OCI-LY3 (cell line): ENCODE measurements at regions not wholly inside any gene's neighbourhood (a gene's known extent, or its start where the extent isn't known, plus 50 kb on each side); places are given as distances from the start of the nearest gene placed in this dataset.
"Not testable (repeated sequence)": the region's sequence is repeated elsewhere in the genome, so short reads cannot be mapped to it uniquely, and the experiment has no call there.

Experiments used
- H2AFZ ChIP-seq: fragments of 200-600, 300-600 bp; shearing (Covaris generic); 2 replicates; pipeline ENCODE4 v1.6.0; 2014; ENCODE audit warnings: antibody characterized with exemption, low read depth, low read length
- H3K27ac ChIP-seq: fragments of 200-600, 300-600 bp; sonication (generic); 2 replicates; pipeline ENCODE4 v1.5.1; 2014; ENCODE audit warnings: mild to moderate bottlenecking, low read length, moderate library complexity, mixed read lengths
- H3K27me3 ChIP-seq: fragments of 200-600, 300-600 bp; sonication (generic); 2 replicates; pipeline ENCODE4 v1.6.1; 2014; ENCODE audit warnings: low read depth, low read length, mixed read lengths
- H3K36me3 ChIP-seq: fragments of 200-600, 300-600 bp; sonication (generic); replicated peaks from 2 replicates; pipeline ENCODE3; 2014; ENCODE audit warnings: low read depth, low read length, mixed read lengths
- H3K4me1 ChIP-seq: fragments of 300-600, 200-600 bp; sonication (generic); 2 replicates; pipeline ENCODE4 v1.6.1; 2014; ENCODE audit warnings: low read length, mixed read lengths
- H3K4me2 ChIP-seq: fragments of 200-600, 300-600 bp; sonication (generic); 2 replicates; pipeline ENCODE4 v1.6.1; 2014; ENCODE audit warnings: low read length, mixed read lengths
- H3K4me3 ChIP-seq: fragments of 300-600, 200-600 bp; sonication (generic); 2 replicates; pipeline ENCODE4 v1.5.1; 2014; ENCODE audit warnings: antibody characterized with exemption, mild to moderate bottlenecking, low read length, moderate library complexity
- H3K79me2 ChIP-seq: fragments of 300-600, 200-600 bp; shearing (Covaris generic); 2 replicates; pipeline ENCODE4 v1.6.1; 2014; ENCODE audit warnings: mild to moderate bottlenecking, low read length, mixed read lengths
- H3K9ac ChIP-seq: fragments of 300-600, 200-600 bp; shearing (Covaris generic); 2 replicates; pipeline ENCODE4 v1.6.0; 2014; ENCODE audit warnings: mild to moderate bottlenecking, low read length, moderate library complexity
- H3K9me3 ChIP-seq: fragments of 200-600, 300-600 bp; shearing (Covaris generic); 2 replicates; pipeline ENCODE4 v1.6.1; 2014; ENCODE audit warnings: low read length, mixed read lengths; ENCODE audit not compliant: insufficient read depth
- H4K20me1 ChIP-seq: fragments of 200-600, 300-600 bp; sonication (generic); 2 replicates; pipeline ENCODE4 v1.6.1; 2016; ENCODE audit warnings: low read length, mixed read lengths; ENCODE audit not compliant: insufficient read depth

GRCh38 chr2:87668361-87668760 lies 79.5 kb upstream of the PLGLB2 start:
- H3K36me3 ChIP-seq, H3K79me2 ChIP-seq, H3K27ac ChIP-seq, H3K4me2 ChIP-seq, H3K4me1 ChIP-seq, H4K20me1 ChIP-seq, H3K27me3 ChIP-seq, H3K9ac ChIP-seq, H3K4me3 ChIP-seq, H3K9me3 ChIP-seq, H2AFZ ChIP-seq: not testable (repeated sequence)

- not testable (repeated sequence) for H2AFZ ChIP-seq, H3K9me3 ChIP-seq, H3K36me3 ChIP-seq, H3K9ac ChIP-seq, H3K27me3 ChIP-seq, H3K4me1 ChIP-seq, H3K79me2 ChIP-seq, H3K4me2 ChIP-seq, H4K20me1 ChIP-seq, H3K4me3 ChIP-seq, H3K27ac ChIP-seq
Measured at GRCh38 chr2:87669633-87670231, 78.2 kb upstream of the PLGLB2 start.

- H3K27ac ChIP-seq, H3K36me3 ChIP-seq, H3K9ac ChIP-seq, H3K79me2 ChIP-seq, H4K20me1 ChIP-seq, H2AFZ ChIP-seq, H3K4me3 ChIP-seq, H3K27me3 ChIP-seq, H3K4me2 ChIP-seq, H3K9me3 ChIP-seq: not testable (repeated sequence)
- peaks cover 11% of the 10 kb centered on the region; the same call in 1 of the 2 replicates for H3K4me1 ChIP-seq
Measured at GRCh38 chr2:87672404-87672803, 75.5 kb upstream of the PLGLB2 start.

- not testable (repeated sequence) for H3K27me3 ChIP-seq, H3K4me3 ChIP-seq, H3K4me2 ChIP-seq, H3K36me3 ChIP-seq, H3K79me2 ChIP-seq, H4K20me1 ChIP-seq, H3K9ac ChIP-seq, H3K27ac ChIP-seq, H2AFZ ChIP-seq, H3K9me3 ChIP-seq
- H3K4me1 ChIP-seq: peaks cover 12% of the 10 kb centered on the region; the same call in 1 of the 2 replicates
Measured at GRCh38 chr2:87674729-87675128, 73.2 kb upstream of the PLGLB2 start.

GRCh38 chr2:87675487-87675886 lies 72.4 kb upstream of the PLGLB2 start:
- not testable (repeated sequence) for H3K27me3 ChIP-seq, H3K9ac ChIP-seq, H3K36me3 ChIP-seq, H3K79me2 ChIP-seq, H4K20me1 ChIP-seq, H3K9me3 ChIP-seq, H3K27ac ChIP-seq, H2AFZ ChIP-seq, H3K4me2 ChIP-seq, H3K4me3 ChIP-seq
- H3K4me1 ChIP-seq: peaks cover 12% of the 10 kb centered on the region; the same call in 1 of the 2 replicates

GRCh38 chr2:87677421-87677923 lies 70.4 kb upstream of the PLGLB2 start:
- not testable (repeated sequence) for H3K27me3 ChIP-seq, H3K36me3 ChIP-seq, H3K4me3 ChIP-seq, H3K4me2 ChIP-seq, H3K27ac ChIP-seq, H3K9ac ChIP-seq, H2AFZ ChIP-seq, H3K79me2 ChIP-seq, H3K9me3 ChIP-seq, H4K20me1 ChIP-seq, H3K4me1 ChIP-seq

- not testable (repeated sequence) for H3K4me1 ChIP-seq, H4K20me1 ChIP-seq, H3K27me3 ChIP-seq, H3K79me2 ChIP-seq, H3K4me3 ChIP-seq, H3K9me3 ChIP-seq, H3K36me3 ChIP-seq, H2AFZ ChIP-seq, H3K9ac ChIP-seq, H3K4me2 ChIP-seq, H3K27ac ChIP-seq
Measured at GRCh38 chr2:87678742-87679173, 69.1 kb upstream of the PLGLB2 start.

- not testable (repeated sequence) for H3K4me3 ChIP-seq, H3K79me2 ChIP-seq, H4K20me1 ChIP-seq, H3K36me3 ChIP-seq, H3K27ac ChIP-seq, H3K9ac ChIP-seq, H3K4me2 ChIP-seq, H3K4me1 ChIP-seq, H3K27me3 ChIP-seq, H2AFZ ChIP-seq, H3K9me3 ChIP-seq
Measured at GRCh38 chr2:87679950-87680349, 67.9 kb upstream of the PLGLB2 start.

GRCh38 chr2:87680691-87681090 lies 67.2 kb upstream of the PLGLB2 start:
- H3K9ac ChIP-seq, H3K4me2 ChIP-seq, H3K79me2 ChIP-seq, H4K20me1 ChIP-seq, H3K27me3 ChIP-seq, H3K27ac ChIP-seq, H3K4me3 ChIP-seq, H3K36me3 ChIP-seq, H3K4me1 ChIP-seq, H3K9me3 ChIP-seq, H2AFZ ChIP-seq: not testable (repeated sequence)

GRCh38 chr2:87683451-87683850 lies 64.4 kb upstream of the PLGLB2 start:
- H3K36me3 ChIP-seq, H3K27ac ChIP-seq, H3K4me1 ChIP-seq, H3K4me2 ChIP-seq, H3K9me3 ChIP-seq, H2AFZ ChIP-seq, H3K9ac ChIP-seq, H3K4me3 ChIP-seq, H4K20me1 ChIP-seq, H3K79me2 ChIP-seq, H3K27me3 ChIP-seq: not testable (repeated sequence)
